Heart left ventricle (tissue), 16 donors: ENCODE measurements at regions not wholly inside any gene's neighbourhood (a gene's known extent, or its start where the extent isn't known, plus 50 kb on each side); places are given as distances from the start of the nearest gene placed in this dataset.

Experiments
- ATAC-seq, 4 donors: fragments of 200-7000 bp; cut with Tn5 transposase; one replicate each; pipeline ENCODE4 v1.9.1; 2020 to 2022; ENCODE audit warnings: moderate library complexity in 4 of 4, mild to moderate bottlenecking in 3 of 4, moderate number of reproducible peaks in 1 of 4
- DNase-seq, 5 donors: peaks; one replicate each; pipeline ENCODE4 v3.0.0-alpha.2; 2020
- H3K27ac ChIP-seq, 12 donors: fragments of 200-600 bp; sonication (generic) in 4 of 12; one replicate each; pipeline versions ENCODE4 v1.5.0 to v1.8.0; 2016 to 2022; ENCODE audit warnings: mild to moderate bottlenecking in 2 of 12
- H3K27me3 ChIP-seq, 9 donors: fragments of 200-600 bp; sonication (generic) in 2 of 9; one replicate each; pipeline versions ENCODE4 v1.5.1 to v1.8.0; 2016 to 2022; ENCODE audit warnings: mild to moderate bottlenecking in 3 of 9
- H3K36me3 ChIP-seq, 9 donors: fragments of 200-600 bp; sonication (generic) in 2 of 9; one replicate each; pipeline versions ENCODE4 v1.5.0 to v1.8.0; 2018 to 2022; ENCODE audit warnings: mild to moderate bottlenecking in 2 of 9
- H3K4me1 ChIP-seq, 12 donors: fragments of 200-600 bp; sonication (generic) in 4 of 12; one replicate each; pipeline versions ENCODE4 v1.5.0 to v1.8.0; 2016 to 2022; ENCODE audit warnings: mild to moderate bottlenecking in 3 of 12
- H3K4me3 ChIP-seq, 12 donors: fragments of 200-600 bp; sonication (generic) in 4 of 12; one replicate each; pipeline versions ENCODE4 v1.5.0 to v1.8.0; 2017 to 2022; ENCODE audit warnings: mild to moderate bottlenecking in 9 of 12, moderate library complexity in 4 of 12
- H3K9me3 ChIP-seq, 12 donors: fragments of 200-600 bp; sonication (generic) in 4 of 12; one replicate each; pipeline versions ENCODE4 v1.5.0 to v1.8.0; 2016 to 2022; ENCODE audit warnings: mild to moderate bottlenecking in 1 of 12
- POLR2A ChIP-seq, 2 donors: fragments of 450-650 bp; IDR thresholded peaks; one replicate each; pipeline ENCODE4 v1.6.1; 2017; ENCODE audit warnings: antibody characterized with exemption in 2 of 2, mild to moderate bottlenecking in 2 of 2, moderate library complexity in 2 of 2
- WGBS, 4 donors: extraction: QIAGEN DNeasy Blood & Tissue Kit in 2 of 4; methylation state at CpG; one replicate each; pipeline versions ENCODE4 v1.1.5 to v1.1.7; 2013 to 2018; 5-methylcytosine and 5-hydroxymethylcytosine counted together
- intact Hi-C, 10 donors: fragments of 100-400 bp; cut with DNase I; formaldehyde crosslinking; loops; one replicate each; pipeline versions ENCODE4 v1.11.1 to v1.14.2; 2022
- TF ChIP-seq, protein P1 (sequence below), 12 donors: fragments of 200-600 bp; sonication (generic) in 4 of 12; IDR thresholded peaks; one replicate each; pipeline versions ENCODE4 v1.5.0 to v1.8.0; 2018 to 2022; ENCODE audit warnings: antibody characterized with exemption in 12 of 12, mild to moderate bottlenecking in 5 of 12
- donor health status: ischemic (EF 13 %, LVEDD 7.1; RV severe dilation, severe dysfunction).
- donor health status: healthy with polysubstance abuse.
- donor health status: DM: no; HTN: yes; CAD: no.
- donor health status: DM: no; HTN: no; CAD: no.
- donor health status: ischemic (EF 25% LVEDD 6.9; RV normal size, moderate dysfunction).
- donor health status: ischemic (EF 25% LVEDD 5.7; RV mildly dilated, moderate dysfunction).
- donor health status: healthy.
- donor health status: DM: yes; HTN: yes; CAD: no.
- donor health status: ischemic (EF 35%, LVEDD 5.7; RV mildly dilated, moderate dysfunction).
- donor health status: nonischemic (EF 11% LVEDD 7.7; RV severe dilation, severe dysfunction).
- donor health status: DM: yes; HTN: yes; CAD: no.
- donor health status: PGD.
- donor health status: ischemic (EF 29% LVEDD 5.4; RV normal size, mild dysfunction).
- donor health status: nonischemic (EF 23%, LVEDD 6.1; RV moderate dilation, normal function).

DNA sequence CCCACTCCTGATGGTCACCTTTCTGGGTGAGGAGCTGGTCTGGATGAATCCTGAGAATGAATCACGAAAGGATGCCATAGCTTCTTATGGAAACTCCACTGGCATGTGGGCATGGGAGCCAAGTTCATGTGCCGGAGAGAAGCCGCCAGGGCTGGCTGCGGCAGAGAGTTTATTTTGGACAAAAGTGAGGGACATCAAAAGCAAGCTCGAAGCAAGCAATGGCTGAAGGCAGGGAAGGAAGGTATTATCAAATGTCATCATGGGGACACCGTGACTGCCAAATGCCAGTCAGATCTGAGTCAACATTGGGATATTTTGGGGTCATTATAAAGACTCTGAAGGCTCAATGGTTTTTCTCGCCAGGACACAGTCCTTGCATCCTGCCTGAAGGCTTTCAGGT lies 249.1 kb downstream of the QKI start:
- TF ChIP-seq, protein P1, sequence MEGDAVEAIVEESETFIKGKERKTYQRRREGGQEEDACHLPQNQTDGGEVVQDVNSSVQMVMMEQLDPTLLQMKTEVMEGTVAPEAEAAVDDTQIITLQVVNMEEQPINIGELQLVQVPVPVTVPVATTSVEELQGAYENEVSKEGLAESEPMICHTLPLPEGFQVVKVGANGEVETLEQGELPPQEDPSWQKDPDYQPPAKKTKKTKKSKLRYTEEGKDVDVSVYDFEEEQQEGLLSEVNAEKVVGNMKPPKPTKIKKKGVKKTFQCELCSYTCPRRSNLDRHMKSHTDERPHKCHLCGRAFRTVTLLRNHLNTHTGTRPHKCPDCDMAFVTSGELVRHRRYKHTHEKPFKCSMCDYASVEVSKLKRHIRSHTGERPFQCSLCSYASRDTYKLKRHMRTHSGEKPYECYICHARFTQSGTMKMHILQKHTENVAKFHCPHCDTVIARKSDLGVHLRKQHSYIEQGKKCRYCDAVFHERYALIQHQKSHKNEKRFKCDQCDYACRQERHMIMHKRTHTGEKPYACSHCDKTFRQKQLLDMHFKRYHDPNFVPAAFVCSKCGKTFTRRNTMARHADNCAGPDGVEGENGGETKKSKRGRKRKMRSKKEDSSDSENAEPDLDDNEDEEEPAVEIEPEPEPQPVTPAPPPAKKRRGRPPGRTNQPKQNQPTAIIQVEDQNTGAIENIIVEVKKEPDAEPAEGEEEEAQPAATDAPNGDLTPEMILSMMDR (IDR thresholded peaks at IDR 0.05) = no peak
- TF ChIP-seq POLR2A (IDR thresholded peaks at IDR 0.05) = no peak
- Histone ChIP-seq H3K27me3 (no peaks in the 10 kb centered on the region), H3K4me3 (no peak overlapping the region), H3K4me1 (peaks cover 0 to 41% (median 10%) of the 10 kb centered on the region in 12 donors), H3K9me3 (no peaks in the 10 kb centered on the region), H3K36me3 (no peaks in the 10 kb centered on the region), H3K27ac (no peak overlapping the region)
- 73 to 85% (median 76%) methylated on average over 7 of the region's 7 CpGs for WGBS, 4 donors
- no peak for ATAC-seq
- intact Hi-C loops = no loop called here
- DNase-seq = no peak

DNA sequence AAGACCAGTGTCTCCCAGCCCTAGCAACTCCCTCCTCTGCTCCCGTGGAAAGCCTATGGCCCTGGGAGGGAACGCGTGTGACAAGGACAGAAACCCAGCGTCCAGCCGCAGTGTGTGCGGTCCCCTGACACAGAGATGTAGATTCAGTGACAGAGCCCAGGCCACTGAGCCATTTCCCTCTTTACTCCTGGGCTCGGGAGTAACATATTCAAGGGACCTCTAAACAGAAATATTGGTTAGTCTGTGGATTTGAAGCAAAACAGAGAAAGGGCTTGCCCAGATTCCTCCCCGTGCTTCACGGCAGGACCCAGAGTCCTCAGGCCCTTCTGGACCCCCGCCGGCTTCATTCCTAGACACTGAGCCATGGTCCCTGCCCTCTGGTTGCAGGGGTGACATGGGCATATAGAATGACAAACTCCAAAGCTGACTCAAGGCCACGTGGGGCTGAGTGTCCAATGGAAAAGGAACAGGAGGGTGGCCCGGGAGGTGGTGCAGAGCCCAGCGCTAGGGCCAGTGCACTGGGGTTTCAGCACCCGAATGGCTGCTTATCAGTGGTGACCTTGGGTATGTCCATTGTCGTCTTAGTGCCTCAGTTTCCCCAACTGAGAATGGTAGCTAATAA lies 248.2 kb downstream of the QKI start:
- TF ChIP-seq POLR2A (IDR thresholded peaks at IDR 0.05) = no peak
- TF ChIP-seq, protein P1 (IDR thresholded peaks at IDR 0.05) = no peak
- DNase-seq = no peak
- Histone ChIP-seq H3K27me3 (no peaks in the 10 kb centered on the region), H3K4me3 (no peak overlapping the region), H3K36me3 (no peaks in the 10 kb centered on the region), H3K4me1 (peaks cover 0 to 32% (median 6%) of the 10 kb centered on the region in 12 donors), H3K9me3 (no peaks in the 10 kb centered on the region), H3K27ac (no peak overlapping the region)
- intact Hi-C loops = no loop called here
- 95 to 98% (median 96%) methylated on average over 16 of the region's 16 CpGs for WGBS, 4 donors
- ATAC-seq = no peak

DNA sequence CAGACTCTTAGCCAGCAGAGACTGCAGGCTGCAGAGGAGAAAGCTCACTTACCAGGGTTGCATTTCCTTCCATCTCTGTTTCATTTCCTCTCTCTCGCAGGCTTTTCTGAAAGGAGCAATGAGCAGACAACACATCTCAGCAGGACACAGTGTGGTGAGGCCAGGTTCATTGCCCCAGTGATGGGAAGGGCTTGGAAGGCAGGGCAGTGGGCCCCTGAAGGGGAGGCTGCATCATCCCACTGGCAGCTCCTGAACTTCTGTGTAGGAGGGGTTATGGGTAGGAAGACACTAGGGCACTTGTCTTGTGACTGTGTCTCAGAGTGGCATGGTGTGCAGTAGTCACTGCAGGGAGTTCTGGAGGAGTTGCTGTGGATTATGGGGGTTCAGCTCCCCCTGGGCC lies 246.8 kb downstream of the QKI start:
- intact Hi-C loops = no loop called here
- no peak for TF ChIP-seq POLR2A (IDR thresholded peaks at IDR 0.05)
- TF ChIP-seq, protein P1 (IDR thresholded peaks at IDR 0.05) = no peak
- Histone ChIP-seq H3K4me1 (peaks cover 0 to 19% (median 4%) of the 10 kb centered on the region in 12 donors), H3K4me3 (no peak overlapping the region), H3K9me3 (no peaks in the 10 kb centered on the region), H3K36me3 (no peaks in the 10 kb centered on the region), H3K27ac (no peak overlapping the region), H3K27me3 (no peaks in the 10 kb centered on the region)
- WGBS, 4 donors = 59 to 71% (median 63%) methylated on average over 1 of the region's 1 CpG
- DNase-seq (no peak), ATAC-seq (peak in 3 of 4 donors; percentile 16 to 60 (median 37))

DNA sequence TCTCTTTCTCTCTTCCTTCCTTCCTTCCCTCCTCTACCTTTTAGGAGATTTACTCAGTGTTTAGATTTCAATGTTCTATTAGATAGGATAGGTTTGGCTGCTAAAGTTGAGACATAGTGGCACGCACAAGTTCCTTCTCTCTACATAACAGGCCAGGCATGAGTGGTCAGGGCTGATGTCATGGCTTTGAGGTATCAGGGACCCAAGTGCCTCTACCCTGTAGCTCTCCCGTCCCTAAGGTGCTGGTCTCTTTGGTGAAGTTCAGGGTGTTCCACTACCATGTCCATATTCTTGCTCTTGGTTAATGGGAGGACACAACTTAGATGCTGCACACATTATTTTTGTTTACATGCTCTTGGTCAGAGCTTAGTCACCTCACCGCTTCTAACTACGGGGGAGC lies 245.3 kb downstream of the QKI start:
- Histone ChIP-seq H3K4me1 (peaks cover 0 to 19% (median 4%) of the 10 kb centered on the region in 12 donors), H3K27me3 (no peaks in the 10 kb centered on the region), H3K4me3 (no peak overlapping the region), H3K9me3 (no peaks in the 10 kb centered on the region), H3K27ac (no peak overlapping the region), H3K36me3 (no peaks in the 10 kb centered on the region)
- TF ChIP-seq, protein P1 (IDR thresholded peaks at IDR 0.05) = no peak
- TF ChIP-seq POLR2A (IDR thresholded peaks at IDR 0.05) = no peak
- intact Hi-C loops = no loop called here
- ATAC-seq (no peak), DNase-seq (no peak)
- WGBS, 4 donors = 97 to 99% (median 97%) methylated on average over 4 of the region's 4 CpGs
